HepG2 (cell line): ENCODE measurements at regions not wholly inside any gene's neighbourhood (a gene's known extent, or its start where the extent isn't known, plus 50 kb on each side); places are given as distances from the start of the nearest gene placed in this dataset.

Source experiments
- ATAC-seq: fragments of 200-7000 bp; cut with Tn5 transposase; 3 replicates; pipeline ENCODE4 v1.9.1; 2020; ENCODE audit warnings: mild to moderate bottlenecking, moderate library complexity
- BruUV-seq: library from RNA; stranded (reverse); fragments of 400-500 nt; replicated peaks from 2 replicates; lab custom pipeline; 2021; lab: Mats Ljungman, UMichigan
- CTCF ChIA-PET: fragments of 300-600 bp; formaldehyde crosslinking; extraction: SDS; loops from one replicate; lab custom pipeline; 2021; ENCODE audit warnings: low total read pairs, inconsistent platforms, low intra/inter-chr PET ratio; lab: Yijun Ruan, JAX
- POLR2A ChIA-PET: fragments of 350-600 bp; sonication (Branson Sonifier 250); formaldehyde crosslinking; loops from one replicate; lab custom pipeline; 2020; ENCODE audit warnings: antibody characterized with exemption, inconsistent platforms; lab: Yijun Ruan, JAX
- DNase-seq: peaks from one replicate; pipeline ENCODE4 v3.0.0-alpha.2; 2015; ENCODE audit warnings: low spot score
- FAIRE-seq: peaks from 3 replicates; lab custom pipeline; 2011; peaks lifted over from hg19 to GRCh38; lab: Jason Lieb, UNC
- H2AFZ ChIP-seq: one replicate; pipeline ENCODE4 v1.6.1; 2011; ENCODE audit warnings: low read length, inconsistent platforms
- H3K27ac ChIP-seq: fragments of 300-600 bp; 3 replicates; pipeline ENCODE4 v1.8.0; 2011; ENCODE audit warnings: mixed run types, mild to moderate bottlenecking, mixed read lengths, low read length, inconsistent platforms; ENCODE audit not compliant: insufficient read depth; ENCODE audit errors: extremely low read length
- H3K27me3 ChIP-seq, 2 experiments: fragments of 200-600 bp in 1 of 2; 2 replicates in 1 of 2; 3 replicates in 1 of 2; pipeline versions ENCODE4 v1.6.0 to v1.8.0; 2011; ENCODE audit warnings: low read length in 2 of 2, mild to moderate bottlenecking in 2 of 2, moderate library complexity in 2 of 2, inconsistent platforms in 1 of 2; ENCODE audit not compliant: insufficient read depth in 2 of 2, control insufficient read depth in 1 of 2
- H3K36me3 ChIP-seq, 2 experiments: fragments of 200-600 bp in 1 of 2; replicated peaks in 1 of 2; 2 replicates in 1 of 2; 3 replicates in 1 of 2; pipeline versions ENCODE4 v1.5.1 to v1.8.0; 2011; ENCODE audit warnings: low read length in 2 of 2, inconsistent platforms in 1 of 2; ENCODE audit not compliant: insufficient read depth in 2 of 2, control insufficient read depth in 1 of 2
- H3K4me1 ChIP-seq: 2 replicates; pipeline ENCODE4 v1.5.1; 2012; ENCODE audit warnings: low read length, inconsistent platforms; ENCODE audit not compliant: insufficient read depth
- H3K4me2 ChIP-seq: 2 replicates; pipeline ENCODE4 v1.6.0; 2011; ENCODE audit warnings: low read depth, low read length, inconsistent platforms
- H3K4me3 ChIP-seq, 3 experiments: fragments of 200-600 bp in 1 of 3; sonication (generic), shearing (Covaris generic) in 1 of 3; replicated peaks in 1 of 3; 2 replicates each; pipeline ENCODE4 v1.5.1; 2011 to 2016; ENCODE audit warnings: low read length in 3 of 3, inconsistent platforms in 2 of 3, low read depth in 2 of 3, mild to moderate bottlenecking in 2 of 3, control low read depth in 1 of 3, mixed read lengths in 1 of 3; ENCODE audit not compliant: insufficient read depth in 1 of 3
- H3K79me2 ChIP-seq: one replicate; pipeline ENCODE4 v1.6.1; 2011; ENCODE audit warnings: low read length, inconsistent platforms; ENCODE audit not compliant: insufficient read depth
- H3K9ac ChIP-seq: 2 replicates; pipeline ENCODE4 v1.6.0; 2011; ENCODE audit warnings: mild to moderate bottlenecking, low read depth, low read length, inconsistent platforms; ENCODE audit not compliant: insufficient read depth
- H3K9me3 ChIP-seq: 2 replicates; pipeline ENCODE4 v1.5.1; 2012; ENCODE audit warnings: mild to moderate bottlenecking, low read length
- H4K20me1 ChIP-seq: 2 replicates; pipeline ENCODE4 v1.6.0; 2011; ENCODE audit warnings: inconsistent platforms, mild to moderate bottlenecking, low read length, moderate library complexity; ENCODE audit not compliant: insufficient read depth
- TMF1 ChIP-seq: sonication (generic); formaldehyde crosslinking; IDR thresholded peaks from 2 replicates; pipeline ENCODE4 v1.8.1; 2022; ENCODE audit warnings: low read depth, missing genetic modification reagents
- ZFP90 ChIP-seq: sonication (generic); formaldehyde crosslinking; IDR thresholded peaks from 2 replicates; pipeline ENCODE4 v1.8.0; 2022; ENCODE audit warnings: missing genetic modification reagents, mild to moderate bottlenecking, inconsistent platforms, borderline replicate concordance
- ZSCAN20 ChIP-seq: sonication (generic); formaldehyde crosslinking; IDR thresholded peaks from 2 replicates; pipeline ENCODE4 v1.4.0; 2020; ENCODE audit warnings: missing genetic modification reagents, mild to moderate bottlenecking, borderline replicate concordance
- WGBS: methylation state at CpG from one replicate; pipeline ENCODE4 v1.1.6; 2017; ENCODE audit warnings: low lambda C conversion rate; 5-methylcytosine and 5-hydroxymethylcytosine counted together
- in situ Hi-C: cut with HindIII; loops from 2 replicates; pipeline ENCODE4 v1.10.0; 2017; ENCODE audit warnings: low pct_unique_long_range_greater_than_20kb; ENCODE audit not compliant: extremely low pct_ligation_motif_present
- intact Hi-C: fragments of 100-400 bp; cut with micrococcal nuclease; formaldehyde crosslinking; loops from one replicate; pipeline ENCODE4 v1.10.0; 2022; ENCODE audit not compliant: unreplicated experiment
- TF ChIP-seq, protein P1 (sequence below): sonication (generic); formaldehyde crosslinking; IDR thresholded peaks from 2 replicates; pipeline ENCODE4 v1.5.1; 2020; ENCODE audit warnings: mild to moderate bottlenecking, missing genetic modification reagents, moderate library complexity

DNA sequence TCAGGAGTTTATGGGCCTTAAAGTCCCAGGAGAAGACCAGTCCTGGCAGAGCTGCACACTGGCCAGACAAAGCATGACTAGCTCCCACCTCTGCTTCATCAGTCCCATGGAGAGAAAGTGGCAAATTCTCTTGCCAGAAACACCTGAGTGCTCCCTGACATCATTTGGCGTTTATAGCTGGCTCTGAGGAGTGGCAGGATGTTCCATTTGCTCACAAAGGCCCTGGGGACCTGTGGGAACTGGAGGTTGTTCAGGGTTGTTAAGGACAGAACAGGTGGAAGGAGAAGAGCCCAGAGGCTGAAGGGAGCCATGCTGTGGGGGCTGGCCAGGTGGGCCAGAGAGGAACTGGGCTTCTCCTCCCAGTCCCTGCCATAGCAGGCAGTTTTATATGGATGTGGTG, 56.1 kb downstream of the RPL37A start:
- no peaks in the 10 kb centered on the region for H3K9me3 ChIP-seq
- H2AFZ ChIP-seq, result no peak overlapping the region
- H3K36me3 ChIP-seq, result no peaks in the 10 kb centered on the region
- in situ Hi-C loops, result no loop called here
- FAIRE-seq, result no peak
- H3K27me3 ChIP-seq, result no peaks in the 10 kb centered on the region
- no peak for ATAC-seq
- H3K9ac ChIP-seq, result no peak overlapping the region
- DNase-seq, result no peak
- no peaks in the 10 kb centered on the region for H4K20me1 ChIP-seq
- H3K27ac ChIP-seq, result no peak overlapping the region
- POLR2A ChIA-PET, result interaction anchor here (1.5 kb wide), 1 partner anchor 18 kb away, joined by 4 read pairs; no protein-coding TSS in a partner anchor
- H3K4me1 ChIP-seq, result peaks cover 64% of the 10 kb centered on the region
- no peak overlapping the region for H3K4me2 ChIP-seq
- CTCF ChIA-PET, result no interaction called here
- H3K79me2 ChIP-seq, result no peaks in the 10 kb centered on the region
- intact Hi-C loops, result no loop called here
- TF ChIP-seq TMF1 (CRISPR knock-in tag), result no peak
- TF ChIP-seq ZSCAN20 (CRISPR knock-in tag), result no peak
- TF ChIP-seq, protein P1, sequence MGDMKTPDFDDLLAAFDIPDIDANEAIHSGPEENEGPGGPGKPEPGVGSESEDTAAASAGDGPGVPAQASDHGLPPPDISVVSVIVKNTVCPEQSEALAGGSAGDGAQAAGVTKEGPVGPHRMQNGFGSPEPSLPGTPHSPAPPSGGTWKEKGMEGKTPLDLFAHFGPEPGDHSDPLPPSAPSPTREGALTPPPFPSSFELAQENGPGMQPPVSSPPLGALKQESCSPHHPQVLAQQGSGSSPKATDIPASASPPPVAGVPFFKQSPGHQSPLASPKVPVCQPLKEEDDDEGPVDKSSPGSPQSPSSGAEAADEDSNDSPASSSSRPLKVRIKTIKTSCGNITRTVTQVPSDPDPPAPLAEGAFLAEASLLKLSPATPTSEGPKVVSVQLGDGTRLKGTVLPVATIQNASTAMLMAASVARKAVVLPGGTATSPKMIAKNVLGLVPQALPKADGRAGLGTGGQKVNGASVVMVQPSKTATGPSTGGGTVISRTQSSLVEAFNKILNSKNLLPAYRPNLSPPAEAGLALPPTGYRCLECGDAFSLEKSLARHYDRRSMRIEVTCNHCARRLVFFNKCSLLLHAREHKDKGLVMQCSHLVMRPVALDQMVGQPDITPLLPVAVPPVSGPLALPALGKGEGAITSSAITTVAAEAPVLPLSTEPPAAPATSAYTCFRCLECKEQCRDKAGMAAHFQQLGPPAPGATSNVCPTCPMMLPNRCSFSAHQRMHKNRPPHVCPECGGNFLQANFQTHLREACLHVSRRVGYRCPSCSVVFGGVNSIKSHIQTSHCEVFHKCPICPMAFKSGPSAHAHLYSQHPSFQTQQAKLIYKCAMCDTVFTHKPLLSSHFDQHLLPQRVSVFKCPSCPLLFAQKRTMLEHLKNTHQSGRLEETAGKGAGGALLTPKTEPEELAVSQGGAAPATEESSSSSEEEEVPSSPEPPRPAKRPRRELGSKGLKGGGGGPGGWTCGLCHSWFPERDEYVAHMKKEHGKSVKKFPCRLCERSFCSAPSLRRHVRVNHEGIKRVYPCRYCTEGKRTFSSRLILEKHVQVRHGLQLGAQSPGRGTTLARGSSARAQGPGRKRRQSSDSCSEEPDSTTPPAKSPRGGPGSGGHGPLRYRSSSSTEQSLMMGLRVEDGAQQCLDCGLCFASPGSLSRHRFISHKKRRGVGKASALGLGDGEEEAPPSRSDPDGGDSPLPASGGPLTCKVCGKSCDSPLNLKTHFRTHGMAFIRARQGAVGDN (CRISPR knock-in tag), result 0 out of 2 replicates have a peak, but pooled peaks have one; percentile 8
- no peak for TF ChIP-seq ZFP90 (CRISPR knock-in tag)
- no peak overlapping the region for H3K4me3 ChIP-seq
- BruUV-seq, result no TSS peak
- 75% methylated on average over 1 of the region's 1 CpG for WGBS
